ENCODE measurements at regions not wholly inside any gene's neighbourhood (a gene's known extent, or its start where the extent isn't known, plus 50 kb on each side); places are given as distances from the start of the nearest gene placed in this dataset.

DNA sequence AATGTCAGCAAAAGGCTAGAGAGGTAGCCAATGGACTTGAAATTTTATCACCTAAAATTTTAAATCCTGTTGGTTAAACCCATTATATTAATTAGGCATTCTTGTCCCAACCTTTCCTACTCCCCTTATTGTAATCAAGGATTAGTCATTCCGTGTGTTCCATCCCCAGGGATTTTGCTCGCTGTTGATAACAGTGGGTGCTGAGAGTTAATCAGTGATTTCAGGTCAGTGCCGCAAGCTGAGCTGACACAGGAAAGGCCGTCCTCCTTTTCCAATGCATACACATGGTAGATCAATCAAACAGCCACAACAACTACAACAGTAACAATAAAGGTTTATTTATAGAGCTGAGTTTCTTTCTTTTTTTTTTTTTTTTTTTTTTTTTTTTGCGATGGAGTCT lies 271.4 kb downstream of the ACTR3B start:
- no CpG with 5 or more reads among the region's 5 CpGs for WGBS (ENCODE audit: insufficient coverage, low lambda C conversion rate)
- H3K4me1 ChIP-seq (ENCODE audit: control insufficient read depth, insufficient read depth, low read length) = no peaks in the 10 kb centered on the region
- no peaks in the 10 kb centered on the region for H3K9me3 ChIP-seq (ENCODE audit: control insufficient read depth, low read depth, low read length)
- H3K27me3 ChIP-seq (ENCODE audit: control insufficient read depth, insufficient read depth, low read length) = no peaks in the 10 kb centered on the region
- no peak overlapping the region for H3K27ac ChIP-seq (ENCODE audit: low read length)
- no peak overlapping the region for H3K4me3 ChIP-seq (ENCODE audit: low read length)
- no peaks in the 10 kb centered on the region for H3K36me3 ChIP-seq (ENCODE audit: control insufficient read depth, insufficient read depth, low read length)
- no peak for DNase-seq

DNA sequence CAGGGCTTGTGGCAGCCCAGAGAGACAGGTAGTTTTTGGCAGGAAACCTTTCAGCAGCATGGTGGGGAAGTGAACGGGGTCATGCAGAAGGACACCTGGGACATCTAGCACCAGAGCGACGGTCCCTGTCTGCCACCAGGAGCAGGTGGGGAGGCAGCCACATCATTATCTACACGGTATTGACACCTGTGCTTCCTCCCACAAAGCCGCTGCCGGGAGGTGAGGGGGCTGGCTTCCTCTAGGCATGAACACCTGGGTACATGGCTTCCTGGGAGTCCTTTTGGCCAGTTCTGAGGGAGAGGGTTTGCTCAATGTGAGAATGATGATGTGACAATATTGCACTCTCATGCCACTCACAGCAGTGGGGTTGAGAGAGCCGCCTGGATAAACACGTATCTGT lies 275.2 kb downstream of the ACTR3B start:
- no peak for DNase-seq
- no peak overlapping the region for H3K4me3 ChIP-seq (ENCODE audit: low read length)
- no CpG with 5 or more reads among the region's 8 CpGs for WGBS (ENCODE audit: insufficient coverage, low lambda C conversion rate)
- no peaks in the 10 kb centered on the region for H3K36me3 ChIP-seq (ENCODE audit: control insufficient read depth, insufficient read depth, low read length)
- no peaks in the 10 kb centered on the region for H3K4me1 ChIP-seq (ENCODE audit: control insufficient read depth, insufficient read depth, low read length)
- H3K27ac ChIP-seq (ENCODE audit: low read length) = no peak overlapping the region
- no peaks in the 10 kb centered on the region for H3K27me3 ChIP-seq (ENCODE audit: control insufficient read depth, insufficient read depth, low read length)
- H3K9me3 ChIP-seq (ENCODE audit: control insufficient read depth, low read depth, low read length) = no peaks in the 10 kb centered on the region

DNA sequence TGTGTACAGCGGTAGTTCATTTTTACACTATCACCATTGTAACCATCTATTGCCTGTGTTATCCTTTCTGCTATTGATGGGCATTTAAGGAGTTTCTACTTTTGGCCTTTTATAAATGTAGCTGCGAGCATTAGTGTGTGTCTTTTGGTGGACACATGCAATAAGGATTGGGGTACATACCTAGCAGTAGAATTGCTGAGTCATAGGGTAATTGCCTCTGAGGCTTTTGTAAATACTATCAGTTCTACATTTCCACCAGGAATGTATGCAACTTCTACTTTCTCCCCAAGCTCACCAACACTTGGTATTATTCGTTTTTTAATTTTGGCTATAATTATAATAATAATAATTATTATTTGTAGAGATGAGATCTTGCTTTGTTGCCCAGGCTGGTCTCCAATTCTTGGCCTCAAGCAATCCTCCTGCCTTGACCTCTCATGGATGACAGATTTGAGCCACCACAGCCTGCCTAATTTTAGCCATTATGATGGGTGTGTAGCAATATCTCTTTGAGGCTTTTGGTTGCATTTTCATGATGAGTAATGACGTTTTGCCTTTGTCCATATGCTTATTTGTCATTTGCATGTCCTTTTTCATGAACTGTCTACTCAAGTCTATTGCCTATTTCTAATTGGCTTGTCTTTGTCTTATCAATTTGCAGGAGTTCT lies 277.0 kb downstream of the ACTR3B start:
- Histone ChIP-seq H3K9me3 (ENCODE audit: control insufficient read depth, low read depth, low read length) (no peaks in the 10 kb centered on the region), H3K27ac (ENCODE audit: low read length) (no peak overlapping the region), H3K27me3 (ENCODE audit: control insufficient read depth, insufficient read depth, low read length) (no peaks in the 10 kb centered on the region), H3K4me1 (ENCODE audit: control insufficient read depth, insufficient read depth, low read length) (no peaks in the 10 kb centered on the region), H3K36me3 (ENCODE audit: control insufficient read depth, insufficient read depth, low read length) (no peaks in the 10 kb centered on the region), H3K4me3 (ENCODE audit: low read length) (no peak overlapping the region)
- no CpG with 5 or more reads among the region's 4 CpGs for whole genome bisulfite sequencing (ENCODE audit: insufficient coverage, low lambda C conversion rate)
- no peak for DNase-seq

DNA sequence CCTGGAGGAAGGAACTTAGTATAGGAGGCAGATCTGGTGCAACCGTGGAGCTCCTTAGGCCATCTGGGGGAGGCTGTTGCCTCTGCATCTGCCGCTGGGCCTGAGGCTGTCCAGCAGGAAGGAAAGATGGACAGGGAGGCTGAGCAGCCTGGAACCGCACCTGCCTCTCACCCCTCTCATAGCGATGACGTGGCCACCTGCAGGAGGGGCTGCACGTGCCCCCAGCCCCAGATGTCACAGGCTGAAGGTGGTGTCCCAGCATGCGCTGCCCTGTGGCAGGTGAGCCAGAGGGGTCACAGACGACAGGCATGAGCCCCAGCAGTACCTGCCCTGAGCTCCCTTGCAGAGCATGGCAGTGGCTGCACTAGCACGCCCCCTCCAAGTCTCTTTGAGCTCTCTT lies 283.9 kb downstream of the ACTR3B start:
- WGBS (ENCODE audit: insufficient coverage, low lambda C conversion rate) = no CpG with 5 or more reads among the region's 9 CpGs
- Histone ChIP-seq H3K9me3 (ENCODE audit: control insufficient read depth, low read depth, low read length) (no peaks in the 10 kb centered on the region), H3K27ac (ENCODE audit: low read length) (no peak overlapping the region), H3K27me3 (ENCODE audit: control insufficient read depth, insufficient read depth, low read length) (no peaks in the 10 kb centered on the region), H3K36me3 (ENCODE audit: control insufficient read depth, insufficient read depth, low read length) (no peaks in the 10 kb centered on the region), H3K4me3 (ENCODE audit: low read length) (no peak overlapping the region), H3K4me1 (ENCODE audit: control insufficient read depth, insufficient read depth, low read length) (no peaks in the 10 kb centered on the region)
- no peak for DNase-seq

DNA sequence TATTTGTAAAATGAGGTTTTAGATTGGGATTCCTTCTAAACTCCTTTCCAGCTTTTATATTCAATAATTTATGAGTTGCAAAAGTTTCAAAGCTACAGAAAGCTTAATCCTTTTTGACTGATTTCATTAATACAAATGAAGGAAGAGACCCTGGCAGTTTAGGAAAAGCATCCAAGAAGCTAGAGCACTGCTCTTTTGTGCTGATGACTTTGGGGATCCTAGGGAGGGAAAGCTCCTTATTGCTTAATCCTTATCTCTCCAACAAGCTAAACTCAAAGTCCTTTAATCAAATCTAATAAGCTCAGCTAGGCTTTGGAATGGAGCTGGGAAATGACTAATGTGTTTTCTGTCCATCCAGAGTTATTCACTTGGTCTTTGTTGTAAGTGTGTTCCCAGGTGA lies 285.4 kb downstream of the ACTR3B start:
- Histone ChIP-seq H3K27me3 (ENCODE audit: control insufficient read depth, insufficient read depth, low read length) (no peaks in the 10 kb centered on the region), H3K36me3 (ENCODE audit: control insufficient read depth, insufficient read depth, low read length) (no peaks in the 10 kb centered on the region), H3K4me3 (ENCODE audit: low read length) (no peak overlapping the region), H3K9me3 (ENCODE audit: control insufficient read depth, low read depth, low read length) (no peaks in the 10 kb centered on the region), H3K27ac (ENCODE audit: low read length) (no peak overlapping the region), H3K4me1 (ENCODE audit: control insufficient read depth, insufficient read depth, low read length) (no peaks in the 10 kb centered on the region)
- no peak for DNase-seq

DNA sequence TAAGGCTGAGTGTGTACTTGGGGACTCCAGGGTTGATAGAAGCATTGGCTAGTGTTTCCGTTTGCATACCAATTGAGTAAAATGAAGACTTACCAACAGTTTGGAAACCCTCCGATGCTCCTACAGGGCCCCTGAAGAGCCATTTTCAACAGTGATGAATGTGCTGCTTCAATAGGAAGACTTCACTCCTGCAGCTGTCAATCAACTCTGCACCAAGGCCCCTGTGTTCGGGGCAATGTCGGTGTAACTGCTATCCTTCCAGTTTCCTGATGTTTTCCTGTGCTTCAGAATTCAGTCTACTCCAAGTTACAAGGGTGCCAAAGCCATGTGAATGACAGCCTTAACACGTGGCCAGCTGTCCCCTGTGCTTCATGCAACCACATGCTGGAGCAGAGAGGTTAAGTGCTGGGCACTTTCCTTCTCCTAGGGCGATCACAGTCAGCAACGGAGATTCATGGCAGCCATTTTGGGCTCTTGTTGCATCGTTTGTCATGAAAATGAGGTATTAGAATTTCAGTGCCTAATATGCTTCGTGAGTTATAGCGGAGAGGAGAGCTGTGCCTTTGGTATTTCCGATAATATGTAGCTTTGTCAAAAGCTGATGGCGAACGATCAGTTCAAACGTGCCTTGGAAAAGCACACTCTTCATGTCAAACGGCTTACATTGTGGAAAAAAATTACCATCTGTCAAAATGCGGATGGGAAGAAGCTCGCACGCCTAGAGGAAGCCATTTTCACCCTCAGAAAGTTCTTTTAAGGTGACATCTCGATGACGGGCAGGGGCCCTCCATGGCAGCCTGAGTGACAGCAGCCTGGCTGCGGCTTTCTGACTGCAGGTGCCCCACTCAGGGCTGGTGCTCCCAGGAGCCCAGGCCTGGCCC lies 287.8 kb downstream of the ACTR3B start:
- DNase-seq = no peak
- no peaks in the 10 kb centered on the region for H3K9me3 ChIP-seq (ENCODE audit: control insufficient read depth, low read depth, low read length)
- H3K27ac ChIP-seq (ENCODE audit: low read length) = no peak overlapping the region
- WGBS (ENCODE audit: insufficient coverage, low lambda C conversion rate) = no CpG with 5 or more reads among the region's 21 CpGs
- no peak overlapping the region for H3K4me3 ChIP-seq (ENCODE audit: low read length)
- no peaks in the 10 kb centered on the region for H3K27me3 ChIP-seq (ENCODE audit: control insufficient read depth, insufficient read depth, low read length)
- H3K36me3 ChIP-seq (ENCODE audit: control insufficient read depth, insufficient read depth, low read length) = no peaks in the 10 kb centered on the region
- no peaks in the 10 kb centered on the region for H3K4me1 ChIP-seq (ENCODE audit: control insufficient read depth, insufficient read depth, low read length)

DNA sequence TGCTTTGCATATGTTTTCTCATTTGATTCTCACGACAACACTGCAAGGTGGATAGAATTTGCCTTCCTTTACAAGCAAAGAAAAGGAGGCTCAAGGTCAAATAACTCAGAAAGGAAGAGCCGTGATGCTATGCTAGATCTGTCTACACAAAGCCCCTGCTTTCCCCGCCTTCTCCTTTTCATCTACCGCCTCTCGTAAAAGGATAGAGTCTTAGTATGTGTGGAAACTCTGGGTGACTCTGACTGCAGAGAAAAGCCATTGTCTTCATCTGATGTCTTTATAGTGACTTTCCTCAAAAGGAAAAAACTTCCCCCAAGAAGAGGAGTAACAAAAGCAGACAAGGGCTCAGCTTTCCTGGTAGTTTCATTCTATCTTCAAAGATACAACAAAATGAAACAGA lies 292.7 kb downstream of the ACTR3B start:
- no peak for DNase-seq
- H3K27ac ChIP-seq (ENCODE audit: low read length) = no peak overlapping the region
- no peaks in the 10 kb centered on the region for H3K4me1 ChIP-seq (ENCODE audit: control insufficient read depth, insufficient read depth, low read length)
- no peaks in the 10 kb centered on the region for H3K27me3 ChIP-seq (ENCODE audit: control insufficient read depth, insufficient read depth, low read length)
- WGBS (ENCODE audit: insufficient coverage, low lambda C conversion rate) = no CpG with 5 or more reads among the region's 5 CpGs
- H3K9me3 ChIP-seq (ENCODE audit: control insufficient read depth, low read depth, low read length) = no peaks in the 10 kb centered on the region
- no peaks in the 10 kb centered on the region for H3K36me3 ChIP-seq (ENCODE audit: control insufficient read depth, insufficient read depth, low read length)
- H3K4me3 ChIP-seq (ENCODE audit: low read length) = no peak overlapping the region

DNA sequence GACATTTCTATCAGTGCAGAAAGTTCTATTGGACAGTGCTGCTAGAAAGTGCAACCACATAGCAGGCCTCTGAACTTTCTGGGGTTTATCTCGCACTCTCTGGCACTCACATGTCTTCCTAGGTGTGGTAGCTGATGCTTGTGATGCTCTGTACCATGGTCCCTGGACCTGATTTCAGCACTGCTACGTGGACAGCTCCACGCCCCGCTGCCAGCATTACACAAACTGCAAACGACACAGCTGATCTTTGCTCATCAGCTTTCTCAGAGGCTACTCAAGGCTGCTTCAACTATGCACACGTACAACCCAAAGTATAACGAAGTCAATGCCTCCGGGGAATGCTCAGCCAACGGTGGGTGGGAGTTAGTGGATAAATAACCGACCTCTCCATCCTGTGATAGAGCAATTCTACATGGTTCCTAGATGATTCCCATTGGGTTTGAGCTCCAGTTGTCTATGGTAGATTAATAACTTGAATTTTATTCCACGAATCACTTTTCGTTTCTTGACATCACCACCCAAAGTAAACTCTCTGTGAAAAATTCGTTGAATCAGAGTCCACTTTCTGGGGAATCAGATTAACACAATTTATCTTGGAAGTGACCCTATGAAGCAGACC lies 302.5 kb downstream of the ACTR3B start:
- H3K4me3 ChIP-seq (ENCODE audit: low read length) = no peak overlapping the region
- DNase-seq = peak in 1 of 2 donors; percentile 13

DNA sequence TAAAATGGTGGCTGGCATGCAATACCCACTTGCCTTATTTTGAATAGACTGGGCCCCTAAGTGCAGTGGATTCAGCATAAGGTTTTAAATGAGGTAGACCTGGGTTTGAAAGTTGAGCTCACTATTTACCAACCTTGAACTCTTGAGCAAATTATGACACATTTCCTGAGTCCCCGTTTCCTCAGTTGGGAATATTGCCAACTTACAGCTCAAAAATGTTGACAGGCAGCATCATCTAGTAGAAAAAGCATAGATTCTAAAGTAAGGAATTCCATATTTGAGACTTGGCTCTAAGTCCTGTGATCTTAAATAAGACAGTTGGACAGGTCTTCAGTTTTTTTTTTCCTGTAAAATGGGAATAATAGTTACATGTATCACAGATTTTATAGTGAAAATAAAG lies 305.5 kb downstream of the ACTR3B start:
- Histone ChIP-seq H3K36me3 (ENCODE audit: control insufficient read depth, insufficient read depth, low read length) (no peaks in the 10 kb centered on the region), H3K4me3 (ENCODE audit: low read length) (no peak overlapping the region), H3K9me3 (ENCODE audit: control insufficient read depth, low read depth, low read length) (no peaks in the 10 kb centered on the region), H3K27ac (ENCODE audit: low read length) (no peak overlapping the region), H3K27me3 (ENCODE audit: control insufficient read depth, insufficient read depth, low read length) (no peaks in the 10 kb centered on the region), H3K4me1 (ENCODE audit: control insufficient read depth, insufficient read depth, low read length) (no peaks in the 10 kb centered on the region)
- no peak for DNase-seq
- WGBS (ENCODE audit: insufficient coverage, low lambda C conversion rate) = no CpG with 5 or more reads among the region's 1 CpG

More for the DNA sequence above, 302.5 kb downstream of the ACTR3B start:
- no peaks in the 10 kb centered on the region for H3K9me3 ChIP-seq (ENCODE audit: control insufficient read depth, low read depth, low read length)
- H3K4me1 ChIP-seq (ENCODE audit: control insufficient read depth, insufficient read depth, low read length) = no peaks in the 10 kb centered on the region
- no peaks in the 10 kb centered on the region for H3K36me3 ChIP-seq (ENCODE audit: control insufficient read depth, insufficient read depth, low read length)
- 80% methylated on average over 1 of the region's 13 CpGs for WGBS (ENCODE audit: insufficient coverage, low lambda C conversion rate)
- no peak overlapping the region for H3K27ac ChIP-seq (ENCODE audit: low read length)
- H3K27me3 ChIP-seq (ENCODE audit: control insufficient read depth, insufficient read depth, low read length) = no peaks in the 10 kb centered on the region

DNA sequence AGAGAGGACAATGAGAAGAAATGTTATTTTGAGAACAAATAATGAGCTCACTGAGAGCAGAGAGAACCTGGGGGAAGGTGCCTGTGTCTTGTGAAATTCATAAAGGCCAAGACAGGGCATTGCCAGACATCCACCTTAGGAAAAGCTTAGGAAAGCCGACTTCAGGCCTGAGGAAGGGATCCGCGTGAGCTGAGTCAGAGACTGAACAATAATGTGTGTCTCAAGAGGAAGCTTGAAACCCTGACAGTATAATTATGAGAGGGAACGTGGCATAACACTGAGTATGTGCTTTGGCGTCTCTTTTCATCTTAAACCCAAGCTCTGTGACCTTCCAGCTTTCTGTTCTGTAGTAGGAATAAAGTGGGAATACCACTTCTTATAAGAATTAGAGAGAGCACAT lies 307.2 kb downstream of the ACTR3B start:
- DNase-seq = no peak
- H3K4me3 ChIP-seq (ENCODE audit: low read length) = no peak overlapping the region
- H3K9me3 ChIP-seq (ENCODE audit: control insufficient read depth, low read depth, low read length) = no peaks in the 10 kb centered on the region
- no peaks in the 10 kb centered on the region for H3K36me3 ChIP-seq (ENCODE audit: control insufficient read depth, insufficient read depth, low read length)
- no CpG with 5 or more reads among the region's 5 CpGs for WGBS (ENCODE audit: insufficient coverage, low lambda C conversion rate)
- H3K4me1 ChIP-seq (ENCODE audit: control insufficient read depth, insufficient read depth, low read length) = no peaks in the 10 kb centered on the region
- H3K27ac ChIP-seq (ENCODE audit: low read length) = no peak overlapping the region
- H3K27me3 ChIP-seq (ENCODE audit: control insufficient read depth, insufficient read depth, low read length) = no peaks in the 10 kb centered on the region

Measured in large intestine (tissue), 3 donors.